ENCODE measurements at regions not wholly inside any gene's neighbourhood (a gene's known extent, or its start where the extent isn't known, plus 50 kb on each side); places are given as distances from the start of the nearest gene placed in this dataset.

DNA sequence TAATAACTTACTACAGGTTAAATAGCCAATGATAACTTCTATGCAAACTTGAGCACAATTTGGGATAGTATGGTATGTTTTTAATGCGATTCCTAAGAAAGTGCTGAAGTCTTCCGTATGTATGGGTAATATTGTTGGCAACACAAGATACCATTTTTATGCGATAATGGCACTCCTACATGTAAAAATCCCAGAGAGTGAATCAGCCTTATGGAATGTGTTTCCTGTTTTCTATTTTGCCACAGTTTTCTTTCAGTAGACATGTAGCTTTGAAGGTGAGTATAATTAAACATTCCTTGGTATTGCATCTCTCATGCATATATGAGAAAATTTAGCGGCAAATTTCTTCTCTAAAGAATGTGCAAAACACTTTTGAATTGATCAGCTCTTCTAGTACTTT is 396.8 kb upstream of the AZI2 start:
- H3K27me3 ChIP-seq (replicated peaks; ENCODE audit: insufficient read depth) = no peaks in the 10 kb centered on the region
- H3K4me1 ChIP-seq (replicated peaks) = peaks cover 4% of the 10 kb centered on the region
- intact Hi-C loops (cut with DNase I) = no loop called here
- H3K27ac ChIP-seq = no peak overlapping the region
- DNase-seq (ENCODE audit: low spot score) = no peak
- H3K36me3 ChIP-seq = no peaks in the 10 kb centered on the region
- H3K9me3 ChIP-seq = no peaks in the 10 kb centered on the region
- TF ChIP-seq, protein P1, sequence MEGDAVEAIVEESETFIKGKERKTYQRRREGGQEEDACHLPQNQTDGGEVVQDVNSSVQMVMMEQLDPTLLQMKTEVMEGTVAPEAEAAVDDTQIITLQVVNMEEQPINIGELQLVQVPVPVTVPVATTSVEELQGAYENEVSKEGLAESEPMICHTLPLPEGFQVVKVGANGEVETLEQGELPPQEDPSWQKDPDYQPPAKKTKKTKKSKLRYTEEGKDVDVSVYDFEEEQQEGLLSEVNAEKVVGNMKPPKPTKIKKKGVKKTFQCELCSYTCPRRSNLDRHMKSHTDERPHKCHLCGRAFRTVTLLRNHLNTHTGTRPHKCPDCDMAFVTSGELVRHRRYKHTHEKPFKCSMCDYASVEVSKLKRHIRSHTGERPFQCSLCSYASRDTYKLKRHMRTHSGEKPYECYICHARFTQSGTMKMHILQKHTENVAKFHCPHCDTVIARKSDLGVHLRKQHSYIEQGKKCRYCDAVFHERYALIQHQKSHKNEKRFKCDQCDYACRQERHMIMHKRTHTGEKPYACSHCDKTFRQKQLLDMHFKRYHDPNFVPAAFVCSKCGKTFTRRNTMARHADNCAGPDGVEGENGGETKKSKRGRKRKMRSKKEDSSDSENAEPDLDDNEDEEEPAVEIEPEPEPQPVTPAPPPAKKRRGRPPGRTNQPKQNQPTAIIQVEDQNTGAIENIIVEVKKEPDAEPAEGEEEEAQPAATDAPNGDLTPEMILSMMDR (IDR thresholded peaks at IDR 0.05) = no peak
- no peak for TF ChIP-seq POLR2AphosphoS5 (IDR thresholded peaks at IDR 0.05)
- H3K4me3 ChIP-seq = no peak overlapping the region
- WGBS = 90% methylated on average over 4 of the region's 4 CpGs

GRCh38 chr3:28745916-28746617 is 397.4 kb upstream of the AZI2 start:
- Histone ChIP-seq H3K9me3 (no peaks in the 10 kb centered on the region), H3K27ac (no peak overlapping the region), H3K27me3 (replicated peaks; ENCODE audit: insufficient read depth) (no peaks in the 10 kb centered on the region), H3K36me3 (no peaks in the 10 kb centered on the region), H3K4me1 (replicated peaks) (peaks cover 4% of the 10 kb centered on the region), H3K4me3 (no peak overlapping the region)
- intact Hi-C loops (cut with DNase I) = no loop called here
- 78% methylated on average over 6 of the region's 6 CpGs for WGBS
- no peak for DNase-seq (ENCODE audit: low spot score)
- TF ChIP-seq POLR2A (IDR thresholded peaks at IDR 0.05) (no peak), POLR2AphosphoS5 (IDR thresholded peaks at IDR 0.05) (no peak)
- TF ChIP-seq, protein P1 (IDR thresholded peaks at IDR 0.05) = no peak

GRCh38 chr3:28746990-28747389 is 398.4 kb upstream of the AZI2 start:
- TF ChIP-seq POLR2AphosphoS5 (IDR thresholded peaks at IDR 0.05) (no peak), POLR2A (IDR thresholded peaks at IDR 0.05) (no peak)
- TF ChIP-seq, protein P1 (IDR thresholded peaks at IDR 0.05) = no peak
- Histone ChIP-seq H3K4me3 (no peak overlapping the region), H3K9me3 (no peaks in the 10 kb centered on the region), H3K27ac (no peak overlapping the region), H3K27me3 (replicated peaks; ENCODE audit: insufficient read depth) (no peaks in the 10 kb centered on the region), H3K36me3 (no peaks in the 10 kb centered on the region), H3K4me1 (replicated peaks) (peaks cover 4% of the 10 kb centered on the region)
- intact Hi-C loops (cut with DNase I) = no loop called here
- 96% methylated on average over 2 of the region's 2 CpGs for WGBS
- no peak for DNase-seq (ENCODE audit: low spot score)

DNA sequence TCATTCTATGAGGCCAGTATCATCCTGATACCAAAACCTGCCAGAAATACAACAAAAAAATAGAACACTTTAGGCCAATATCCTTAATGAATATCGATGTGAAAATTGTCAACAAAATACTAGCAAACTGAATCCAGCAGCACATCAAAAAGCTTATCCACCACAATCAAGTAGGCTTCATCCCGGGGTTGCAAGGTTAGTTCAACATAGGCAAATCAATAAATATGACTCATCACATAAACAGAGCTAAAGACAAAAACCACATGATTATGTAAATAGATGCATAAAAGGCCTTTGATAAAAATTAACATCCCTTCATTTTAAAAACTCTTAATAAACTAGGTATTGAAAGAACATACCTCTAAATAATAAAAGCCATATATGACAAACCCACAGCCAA is 403.2 kb upstream of the AZI2 start:
- WGBS = 89% methylated on average over 2 of the region's 2 CpGs
- Histone ChIP-seq H3K36me3 (no peaks in the 10 kb centered on the region), H3K4me3 (no peak overlapping the region), H3K27ac (no peak overlapping the region), H3K27me3 (replicated peaks; ENCODE audit: insufficient read depth) (no peaks in the 10 kb centered on the region), H3K4me1 (replicated peaks) (no peaks in the 10 kb centered on the region), H3K9me3 (no peaks in the 10 kb centered on the region)
- intact Hi-C loops (cut with DNase I) = no loop called here
- DNase-seq (ENCODE audit: low spot score) = no peak
- TF ChIP-seq POLR2AphosphoS5 (IDR thresholded peaks at IDR 0.05) (no peak), POLR2A (IDR thresholded peaks at IDR 0.05) (no peak)
- TF ChIP-seq, protein P1 (IDR thresholded peaks at IDR 0.05) = no peak

DNA sequence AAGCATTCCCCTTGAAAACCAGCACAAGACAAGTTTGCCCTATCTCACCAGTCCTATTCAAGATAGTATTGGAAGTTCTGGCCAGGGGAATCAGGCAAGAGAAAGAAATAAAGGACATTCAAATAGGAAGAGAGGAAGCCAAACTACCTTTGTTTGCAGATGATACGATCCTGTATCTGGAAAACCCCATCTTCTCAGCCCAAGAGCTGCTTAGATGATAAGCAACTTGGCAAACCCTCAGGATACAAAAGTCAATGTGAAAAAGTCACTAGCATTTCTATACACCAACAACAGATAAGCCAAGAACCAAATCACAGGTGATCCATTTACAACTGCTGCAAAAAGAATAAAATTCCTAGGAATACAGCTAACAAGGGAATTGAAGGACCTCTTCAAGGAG is 403.7 kb upstream of the AZI2 start:
- Histone ChIP-seq H3K27me3 (replicated peaks; ENCODE audit: insufficient read depth) (no peaks in the 10 kb centered on the region), H3K27ac (no peak overlapping the region), H3K4me3 (no peak overlapping the region), H3K36me3 (no peaks in the 10 kb centered on the region), H3K4me1 (replicated peaks) (no peaks in the 10 kb centered on the region), H3K9me3 (no peaks in the 10 kb centered on the region)
- no peak for DNase-seq (ENCODE audit: low spot score)
- TF ChIP-seq POLR2AphosphoS5 (IDR thresholded peaks at IDR 0.05) = no peak
- TF ChIP-seq, protein P1 (IDR thresholded peaks at IDR 0.05) = no peak
- TF ChIP-seq POLR2A (IDR thresholded peaks at IDR 0.05) = no peak
- 76% methylated on average over 1 of the region's 1 CpG for WGBS
- intact Hi-C loops (cut with DNase I) = no loop called here
